Spleen (tissue), 11 donors: ENCODE measurements at regions not wholly inside any gene's neighbourhood (a gene's known extent, or its start where the extent isn't known, plus 50 kb on each side); places are given as distances from the start of the nearest gene placed in this dataset.

Source experiments
- DNase-seq: peaks from one replicate; pipeline ENCODE4 v3.0.0-alpha.2; 2020
- H3K27ac ChIP-seq, 8 donors: fragments of 200-600 bp; sonication (generic) in 7 of 8; 1 replicate in 4 of 8; 2 replicates in 4 of 8; pipeline versions ENCODE4 v1.5.0 to v1.8.0; 2016 to 2021; ENCODE audit warnings: inconsistent platforms in 4 of 8, mild to moderate bottlenecking in 4 of 8, moderate library complexity in 1 of 8
- H3K27me3 ChIP-seq, 7 donors: fragments of 200-600 bp; sonication (generic) in 6 of 7; replicated peaks in 1 of 7; 1 replicate in 4 of 7; 2 replicates in 3 of 7; pipeline versions ENCODE4 v1.5.0 to v1.8.0; 2016 to 2021; ENCODE audit warnings: inconsistent platforms in 3 of 7, mild to moderate bottlenecking in 1 of 7
- H3K36me3 ChIP-seq, 6 donors: fragments of 200-600 bp; sonication (generic) in 5 of 6; 1 replicate in 4 of 6; 2 replicates in 2 of 6; pipeline versions ENCODE4 v1.5.0 to v1.8.0; 2016 to 2021; ENCODE audit warnings: inconsistent platforms in 2 of 6
- H3K4me1 ChIP-seq, 6 donors: fragments of 200-600 bp; sonication (generic) in 5 of 6; 1 replicate in 3 of 6; 2 replicates in 3 of 6; pipeline versions ENCODE4 v1.5.0 to v1.8.0; 2016 to 2021; ENCODE audit warnings: inconsistent platforms in 3 of 6
- H3K4me3 ChIP-seq, 8 donors: fragments of 200-600 bp; sonication (generic) in 7 of 8; 1 replicate in 4 of 8; 2 replicates in 4 of 8; pipeline versions ENCODE4 v1.5.0 to v1.8.0; 2016 to 2021; ENCODE audit warnings: inconsistent platforms in 4 of 8, mild to moderate bottlenecking in 4 of 8, moderate library complexity in 2 of 8
- H3K9me3 ChIP-seq, 8 donors: fragments of 200-600 bp; sonication (generic) in 7 of 8; 1 replicate in 4 of 8; 2 replicates in 4 of 8; pipeline versions ENCODE4 v1.5.0 to v1.8.0; 2016 to 2021; ENCODE audit warnings: inconsistent platforms in 4 of 8
- POLR2A ChIP-seq, 3 donors: fragments of 450-650 bp; IDR thresholded peaks; one replicate each; pipeline ENCODE4 v1.5.1; 2017; ENCODE audit warnings: antibody characterized with exemption in 3 of 3, mild to moderate bottlenecking in 1 of 3
- POLR2AphosphoS5 ChIP-seq, 3 donors: sonication (generic); formaldehyde crosslinking; IDR thresholded peaks; one replicate each; pipeline ENCODE4 v1.5.1; 2017; ENCODE audit warnings: antibody characterized with exemption in 3 of 3
- WGBS, 5 donors: extraction: QIAGEN DNeasy Blood & Tissue Kit in 3 of 5; methylation state at CpG; one replicate each; pipeline versions ENCODE4 v1.1.5 to v1.1.7; 2013 to 2018; 5-methylcytosine and 5-hydroxymethylcytosine counted together
- intact Hi-C: fragments of 100-400 bp; cut with DNase I; formaldehyde crosslinking; loops from one replicate; pipeline ENCODE4 v1.15.0; 2023; ENCODE audit warnings: low total_unique reads
- TF ChIP-seq, protein P1 (sequence below), 11 experiments: fragments of 200-600 bp in 7 of 11; fragments of 450-650 bp in 4 of 11; sonication (generic) in 4 of 11; IDR thresholded peaks in 8 of 11; conservative IDR thresholded peaks in 3 of 11; 1 replicate in 7 of 11; 2 replicates in 4 of 11; pipeline versions ENCODE4 v1.4.0 to v1.8.0; 2016 to 2021; ENCODE audit warnings: antibody characterized with exemption in 11 of 11, inconsistent platforms in 4 of 11, mild to moderate bottlenecking in 1 of 11
- donor health status: healthy with polysubstance abuse.
- donor health status: DM: no; HTN: no; CAD: no; lungs with moderate emphysema.
- donor health status: DM: no; HTN: no; CAD: no.
- donor health status: Bipolar disorder and iron deficiency.
- donor health status: healthy.
- donor health status: DM: no; HTN: no; CAD: no.
- donor health status: DM: yes; HTN: yes; CAD: no.

DNA sequence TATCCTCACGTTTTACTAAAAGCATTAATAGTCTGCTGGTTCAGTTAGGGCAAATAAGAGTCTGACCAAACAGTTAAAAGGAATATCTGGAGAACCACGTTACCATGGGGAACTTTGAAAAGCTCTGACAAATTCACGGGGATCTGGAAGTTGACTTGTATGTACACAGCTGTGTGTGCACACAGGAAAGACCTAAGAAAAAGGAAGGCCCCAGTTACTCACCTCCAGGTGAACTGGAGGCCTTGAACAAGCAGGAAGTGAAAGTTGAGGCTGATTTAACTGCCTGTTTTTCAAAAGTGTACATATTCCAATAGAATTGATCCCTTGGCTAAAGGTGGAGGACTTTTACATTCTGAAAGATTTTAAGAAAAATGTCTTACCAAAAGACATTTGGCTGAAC is 1891.6 kb upstream of the PCDH20 start:
- Histone ChIP-seq H3K4me3 (no peak overlapping the region), H3K9me3 (peaks cover 0 to 33% (median 15%) of the 10 kb centered on the region in 8 donors), H3K36me3 (no peaks in the 10 kb centered on the region), H3K27ac (no peak overlapping the region), H3K27me3 (no peaks in the 10 kb centered on the region), H3K4me1 (no peaks in the 10 kb centered on the region)
- TF ChIP-seq POLR2AphosphoS5 (IDR thresholded peaks at IDR 0.05) (no peak), POLR2A (IDR thresholded peaks at IDR 0.05) (no peak)
- TF ChIP-seq, protein P1, sequence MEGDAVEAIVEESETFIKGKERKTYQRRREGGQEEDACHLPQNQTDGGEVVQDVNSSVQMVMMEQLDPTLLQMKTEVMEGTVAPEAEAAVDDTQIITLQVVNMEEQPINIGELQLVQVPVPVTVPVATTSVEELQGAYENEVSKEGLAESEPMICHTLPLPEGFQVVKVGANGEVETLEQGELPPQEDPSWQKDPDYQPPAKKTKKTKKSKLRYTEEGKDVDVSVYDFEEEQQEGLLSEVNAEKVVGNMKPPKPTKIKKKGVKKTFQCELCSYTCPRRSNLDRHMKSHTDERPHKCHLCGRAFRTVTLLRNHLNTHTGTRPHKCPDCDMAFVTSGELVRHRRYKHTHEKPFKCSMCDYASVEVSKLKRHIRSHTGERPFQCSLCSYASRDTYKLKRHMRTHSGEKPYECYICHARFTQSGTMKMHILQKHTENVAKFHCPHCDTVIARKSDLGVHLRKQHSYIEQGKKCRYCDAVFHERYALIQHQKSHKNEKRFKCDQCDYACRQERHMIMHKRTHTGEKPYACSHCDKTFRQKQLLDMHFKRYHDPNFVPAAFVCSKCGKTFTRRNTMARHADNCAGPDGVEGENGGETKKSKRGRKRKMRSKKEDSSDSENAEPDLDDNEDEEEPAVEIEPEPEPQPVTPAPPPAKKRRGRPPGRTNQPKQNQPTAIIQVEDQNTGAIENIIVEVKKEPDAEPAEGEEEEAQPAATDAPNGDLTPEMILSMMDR (IDR thresholded peaks at IDR 0.05 in 8 of 11, conservative IDR thresholded peaks at IDR 0.05 in 3 of 11) = no peak
- no peak for DNase-seq
- WGBS, 5 donors = 20 to 28% (median 27%) methylated on average over 3 of the region's 3 CpGs
- intact Hi-C loops = no loop called here

DNA sequence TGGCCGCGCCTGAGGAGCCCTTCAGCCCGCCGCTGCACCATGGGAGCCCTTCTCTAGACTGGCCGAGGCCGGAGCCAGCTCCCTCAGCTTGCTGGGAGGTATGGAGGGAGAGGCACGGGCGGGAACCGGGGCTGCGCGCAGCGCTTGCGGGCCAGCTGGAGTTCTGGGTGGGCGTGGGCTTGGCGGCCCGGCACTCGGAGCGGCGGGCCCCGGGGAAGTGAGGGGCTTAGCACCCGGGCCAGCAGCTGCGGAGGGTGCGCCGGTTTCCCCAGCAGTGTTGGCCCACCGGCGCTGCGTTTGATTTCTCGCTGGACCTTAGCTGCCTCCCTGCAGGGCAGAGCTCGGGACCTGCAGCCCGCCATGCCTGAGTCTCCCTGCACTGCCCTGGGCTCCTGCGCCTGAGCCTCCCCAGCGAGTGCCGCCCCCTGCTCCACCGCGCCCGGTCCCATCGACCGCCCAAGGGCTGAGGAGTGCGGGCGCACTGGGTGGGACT is 1890.0 kb upstream of the PCDH20 start:
- peak; percentile 74 for DNase-seq
- 93 to 97% (median 94%) methylated on average over 32 to 40 of the region's 40 CpGs for WGBS, 5 donors
- Histone ChIP-seq H3K36me3 (no peaks in the 10 kb centered on the region), H3K4me1 (no peaks in the 10 kb centered on the region), H3K27ac (no peak overlapping the region), H3K9me3 (peaks cover 0 to 27% (median 12%) of the 10 kb centered on the region in 8 donors), H3K4me3 (no peak overlapping the region), H3K27me3 (no peaks in the 10 kb centered on the region)
- TF ChIP-seq POLR2AphosphoS5 (IDR thresholded peaks at IDR 0.05) (no peak), POLR2A (IDR thresholded peaks at IDR 0.05) (no peak)
- TF ChIP-seq, protein P1 (IDR thresholded peaks at IDR 0.05 in 8 of 11, conservative IDR thresholded peaks at IDR 0.05 in 3 of 11) = no peak
- intact Hi-C loops = no loop called here

- intact Hi-C loops = no loop called here
- peaks cover 0 to 33% (median 14%) of the 10 kb centered on the region in 8 donors for H3K9me3 ChIP-seq
- no peak overlapping the region for H3K4me3 ChIP-seq
- no peak for DNase-seq
- no peaks in the 10 kb centered on the region for H3K36me3 ChIP-seq
- H3K27ac ChIP-seq = no peak overlapping the region
- WGBS, 5 donors = 84 to 98% (median 90%) methylated on average over 4 of the region's 4 CpGs
- TF ChIP-seq, protein P1 (IDR thresholded peaks at IDR 0.05 in 8 of 11, conservative IDR thresholded peaks at IDR 0.05 in 3 of 11) = no peak
- no peak for TF ChIP-seq POLR2AphosphoS5 (IDR thresholded peaks at IDR 0.05)
- TF ChIP-seq POLR2A (IDR thresholded peaks at IDR 0.05) = no peak
- H3K4me1 ChIP-seq = no peaks in the 10 kb centered on the region
- H3K27me3 ChIP-seq = no peaks in the 10 kb centered on the region
Measured at GRCh38 chr13:63304497-63304896, 1888.8 kb upstream of the PCDH20 start.

DNA sequence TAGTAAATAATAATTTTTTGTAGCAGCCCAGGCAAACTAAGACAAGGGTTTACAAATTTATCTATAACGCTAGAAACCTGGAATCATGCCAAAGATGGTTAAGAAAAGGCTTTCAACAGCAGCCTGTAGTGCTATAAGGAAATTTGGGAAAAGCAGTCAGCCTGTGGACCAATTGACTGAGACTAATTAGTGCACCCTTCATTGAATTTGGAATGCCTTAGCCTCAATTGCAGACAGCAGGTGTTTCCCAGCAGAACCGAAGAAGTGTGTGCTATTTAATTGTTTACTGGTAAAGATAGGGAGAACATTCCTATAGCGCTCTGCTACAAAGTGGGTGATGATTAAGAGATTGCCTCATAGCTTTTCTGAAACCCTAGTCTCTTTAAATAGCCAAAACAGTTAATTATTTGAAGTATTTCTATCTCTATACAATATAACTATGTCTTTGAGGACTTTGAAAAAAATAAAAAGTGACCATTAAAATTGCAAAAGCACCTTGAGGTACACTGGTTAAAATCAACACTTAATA is 1884.3 kb upstream of the PCDH20 start:
- no peak for DNase-seq
- Histone ChIP-seq H3K4me1 (no peaks in the 10 kb centered on the region), H3K36me3 (no peaks in the 10 kb centered on the region), H3K9me3 (peaks cover 0 to 11% (median 1%) of the 10 kb centered on the region in 8 donors), H3K27me3 (no peaks in the 10 kb centered on the region), H3K27ac (no peak overlapping the region), H3K4me3 (no peak overlapping the region)
- 69 to 85% (median 81%) methylated on average over 3 of the region's 3 CpGs for WGBS, 5 donors
- intact Hi-C loops = no loop called here
- TF ChIP-seq, protein P1 (IDR thresholded peaks at IDR 0.05 in 8 of 11, conservative IDR thresholded peaks at IDR 0.05 in 3 of 11) = no peak
- TF ChIP-seq POLR2A (IDR thresholded peaks at IDR 0.05) (no peak), POLR2AphosphoS5 (IDR thresholded peaks at IDR 0.05) (no peak)
